GM21528 (cell line): ENCODE measurements at regions not wholly inside any gene's neighbourhood (a gene's known extent, or its start where the extent isn't known, plus 50 kb on each side); places are given as distances from the start of the nearest gene placed in this dataset.

Experiments used
- ATAC-seq: cut with Tn5 transposase; IDR thresholded peaks from one replicate; pipeline ENCODE4 v1.9.1; 2021; ENCODE audit warnings: mild to moderate bottlenecking, moderate library complexity; ENCODE audit not compliant: unreplicated experiment, low FRiP score

DNA sequence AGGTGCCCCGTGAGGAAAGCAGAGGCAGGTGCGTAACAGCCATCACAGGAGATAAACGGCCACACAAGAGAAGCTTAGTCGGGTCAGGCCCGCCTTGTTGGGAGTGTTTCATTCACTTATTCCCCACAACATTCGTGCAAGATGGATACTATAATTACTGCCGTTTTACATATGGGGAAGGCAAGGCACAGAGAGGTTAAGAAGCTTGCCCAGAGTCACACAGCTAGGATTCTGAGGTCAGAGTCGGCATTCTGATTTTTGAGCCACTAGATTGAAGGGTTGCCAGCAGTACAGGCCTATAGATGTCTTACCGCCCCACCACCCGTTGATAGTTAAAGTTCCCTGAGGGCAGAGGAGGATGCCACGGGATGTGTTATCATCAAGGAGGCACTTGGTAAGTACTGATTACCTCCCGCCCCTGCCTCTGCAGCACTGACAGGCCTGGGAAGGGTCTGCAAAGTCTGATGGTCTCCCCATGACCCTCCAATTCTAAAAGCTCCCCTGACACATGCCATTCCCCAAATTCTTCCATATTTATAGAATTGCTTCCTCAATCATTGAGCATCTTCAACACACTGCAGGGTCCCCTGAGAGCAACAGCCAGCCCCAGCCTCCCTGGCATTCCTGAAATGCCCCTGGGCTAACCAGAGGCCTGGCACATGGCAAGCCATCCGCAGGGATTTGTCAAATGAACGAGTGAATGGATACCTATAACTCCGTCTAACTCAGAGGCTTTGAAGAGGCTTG, 74.7 kb upstream of the CLDN14 start:
- ATAC-seq, result no peak

DNA sequence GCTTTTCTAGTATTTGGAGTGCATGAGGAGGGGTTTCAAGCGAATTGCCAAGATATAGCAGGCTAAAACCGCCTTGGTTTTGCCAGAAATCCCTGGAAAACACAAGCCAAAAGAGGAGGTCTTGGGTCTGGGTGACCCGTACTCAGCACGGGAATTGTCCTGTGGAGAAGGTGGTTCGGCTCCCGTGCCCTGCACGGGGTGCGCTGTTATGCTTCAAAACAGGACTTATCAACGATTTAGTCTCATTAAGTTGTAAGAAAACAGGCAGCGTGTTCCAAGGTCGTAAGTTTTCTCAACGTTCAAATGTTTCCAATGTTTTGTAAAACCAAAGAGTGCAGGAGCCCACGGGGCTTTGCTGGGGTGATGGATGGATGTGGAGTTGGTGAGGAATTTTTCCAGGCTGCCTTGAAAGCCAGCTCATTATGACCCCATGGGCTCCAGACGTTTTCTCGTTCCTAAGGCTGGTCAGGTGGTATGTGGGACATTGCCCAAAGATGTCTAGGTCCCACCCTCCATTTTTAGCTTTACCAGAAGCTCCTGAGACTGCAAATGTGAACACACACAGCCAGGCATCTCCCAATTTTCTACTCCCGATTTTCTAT, 75.4 kb upstream of the CLDN14 start:
- ATAC-seq, result no peak

DNA sequence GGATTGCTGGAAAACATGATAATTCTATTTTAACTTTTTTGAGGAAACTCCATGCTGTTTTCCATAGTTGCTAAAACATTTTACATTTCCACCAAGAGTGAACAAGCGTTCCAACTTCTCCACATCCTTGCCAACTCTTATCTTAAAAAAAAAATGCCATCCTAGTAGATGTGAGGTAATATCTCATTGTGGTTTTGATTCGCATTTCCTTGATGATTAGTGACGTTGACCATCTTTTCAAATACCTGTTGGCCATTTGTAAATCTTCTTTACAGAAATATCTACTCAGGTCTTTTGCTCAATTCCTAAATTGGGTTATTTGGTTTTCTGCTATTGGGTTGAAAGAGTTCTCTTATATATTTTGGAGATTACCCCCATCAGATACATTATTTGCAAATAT, 77.4 kb upstream of the CLDN14 start:
- no peak for ATAC-seq

GRCh38 chr21:36560933-36561575, 81.1 kb upstream of the CLDN14 start:
- ATAC-seq, result no peak

DNA sequence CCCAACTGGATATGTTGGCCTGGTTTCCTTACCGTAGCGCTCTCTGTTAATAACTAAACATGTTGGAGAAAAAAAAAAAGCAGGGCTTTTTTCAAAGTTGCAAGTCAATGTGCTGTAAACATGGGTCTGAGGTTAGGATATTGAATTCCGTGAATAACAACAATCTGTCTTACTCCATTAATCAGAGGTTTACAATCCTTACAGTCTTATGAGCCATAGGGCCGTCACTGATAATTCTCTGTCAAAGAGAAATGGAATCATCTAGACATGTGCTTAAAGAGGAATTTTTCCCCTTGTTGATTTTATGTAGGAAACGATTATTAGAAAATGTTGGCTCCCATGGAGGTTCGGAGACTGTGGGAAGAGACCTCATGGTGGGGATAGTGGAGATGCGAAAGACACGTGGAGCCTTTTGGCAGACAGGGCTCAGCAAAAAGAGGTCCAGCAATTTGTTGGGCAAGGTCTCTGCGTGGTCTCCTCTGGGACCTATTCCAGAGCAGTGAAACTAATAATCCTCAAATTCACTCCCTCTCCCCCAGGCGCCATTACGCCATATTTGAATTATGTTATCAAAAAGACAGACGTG, 83.5 kb upstream of the CLDN14 start:
- no peak for ATAC-seq

- ATAC-seq, result no peak
Measured at GRCh38 chr21:36564647-36565046, 84.7 kb upstream of the CLDN14 start.

- ATAC-seq, result no peak
Measured at GRCh38 chr21:36565540-36565939, 85.6 kb upstream of the CLDN14 start.

GRCh38 chr21:36566644-36567043, 86.7 kb upstream of the CLDN14 start:
- no peak for ATAC-seq

- ATAC-seq, result no peak
Measured at GRCh38 chr21:36567216-36567885, 87.4 kb upstream of the CLDN14 start.

- ATAC-seq, result no peak
Measured at GRCh38 chr21:36569511-36569910, 89.6 kb upstream of the CLDN14 start.

- ATAC-seq, result no peak
Measured at GRCh38 chr21:36571556-36571955, 91.6 kb upstream of the CLDN14 start.

DNA sequence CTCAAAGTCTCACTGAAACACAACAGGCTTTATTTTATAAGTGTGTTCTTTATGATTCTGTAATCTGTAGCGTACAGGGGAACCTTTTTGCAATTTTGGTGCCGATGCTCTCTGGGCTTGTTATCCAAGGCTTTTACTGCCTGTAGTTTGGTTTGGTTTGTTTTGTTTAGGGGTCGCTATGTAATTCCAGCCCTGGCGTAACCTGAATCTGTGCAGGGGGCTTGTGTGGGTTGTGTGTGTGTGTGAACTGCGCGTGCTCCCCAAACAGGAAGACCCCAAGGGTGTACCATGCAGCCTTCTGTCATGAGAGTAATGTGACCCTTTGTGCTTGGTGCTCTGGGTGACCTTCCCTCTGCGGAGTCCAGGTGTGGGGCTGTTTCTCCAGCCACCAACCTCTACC, 92.1 kb upstream of the CLDN14 start:
- no peak for ATAC-seq

- no peak for ATAC-seq
Measured at GRCh38 chr21:36575306-36575705, 95.4 kb upstream of the CLDN14 start.

DNA sequence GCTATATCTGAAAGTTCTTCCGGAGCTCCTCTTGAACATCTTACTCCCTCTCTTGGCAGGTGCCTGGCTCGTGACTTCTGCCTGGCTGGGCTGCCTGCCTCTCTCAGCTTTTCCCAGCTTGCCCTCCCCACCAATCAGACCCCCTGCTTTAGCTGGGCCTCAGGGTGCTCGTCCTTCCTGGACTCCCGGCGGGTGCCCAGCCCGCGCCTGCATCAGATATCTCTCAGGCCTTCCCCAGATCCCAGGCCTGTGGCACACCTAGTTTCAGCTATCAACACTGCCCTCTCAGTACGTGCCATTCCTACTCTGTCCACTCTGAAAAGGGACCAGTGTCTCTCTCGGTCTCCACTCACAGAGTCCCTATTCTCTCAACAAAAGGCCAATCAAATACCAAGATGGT, 96.5 kb upstream of the CLDN14 start:
- ATAC-seq, result no peak

DNA sequence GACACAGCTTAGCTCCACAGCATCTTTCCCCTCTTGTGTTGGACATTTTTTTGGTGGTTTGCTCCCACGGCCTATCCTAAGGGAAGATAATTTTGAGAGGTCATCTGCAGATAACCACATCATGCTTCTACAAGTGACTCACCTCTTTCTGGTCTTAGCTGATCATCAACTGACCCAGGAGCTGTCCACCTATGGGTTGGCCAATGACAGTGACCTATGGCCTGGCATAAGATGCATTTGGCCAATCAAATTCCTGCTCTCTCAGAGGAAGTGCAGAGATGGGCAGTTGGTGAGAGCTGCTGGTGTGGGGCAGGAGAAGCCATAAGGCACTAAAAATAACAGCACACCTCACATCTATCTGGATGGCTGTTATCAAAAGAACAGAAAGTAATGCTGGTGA, 100.0 kb upstream of the CLDN14 start:
- no peak for ATAC-seq

- no peak for ATAC-seq
Measured at GRCh38 chr21:36582271-36582670, 102.3 kb upstream of the CLDN14 start.

DNA sequence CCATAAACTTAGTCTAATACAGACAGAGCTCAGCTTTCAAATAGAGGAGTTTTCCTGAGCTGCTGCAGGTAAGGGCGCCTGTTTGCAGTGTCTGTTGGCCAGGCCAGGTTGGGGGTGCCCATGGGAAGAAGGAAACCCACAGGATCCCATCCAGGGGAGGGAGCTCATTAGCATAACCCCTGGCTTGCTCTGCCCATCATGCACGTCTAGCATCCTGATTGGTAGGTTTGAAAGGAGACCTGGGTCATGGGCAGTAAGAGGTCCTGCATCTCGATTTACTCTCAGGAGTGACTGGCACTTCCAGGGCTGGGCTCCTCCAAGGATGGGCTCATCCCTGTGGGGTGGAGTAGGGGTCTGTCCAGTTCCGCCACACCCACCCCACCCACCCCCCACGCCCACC, 103.7 kb upstream of the CLDN14 start:
- no peak for ATAC-seq

DNA sequence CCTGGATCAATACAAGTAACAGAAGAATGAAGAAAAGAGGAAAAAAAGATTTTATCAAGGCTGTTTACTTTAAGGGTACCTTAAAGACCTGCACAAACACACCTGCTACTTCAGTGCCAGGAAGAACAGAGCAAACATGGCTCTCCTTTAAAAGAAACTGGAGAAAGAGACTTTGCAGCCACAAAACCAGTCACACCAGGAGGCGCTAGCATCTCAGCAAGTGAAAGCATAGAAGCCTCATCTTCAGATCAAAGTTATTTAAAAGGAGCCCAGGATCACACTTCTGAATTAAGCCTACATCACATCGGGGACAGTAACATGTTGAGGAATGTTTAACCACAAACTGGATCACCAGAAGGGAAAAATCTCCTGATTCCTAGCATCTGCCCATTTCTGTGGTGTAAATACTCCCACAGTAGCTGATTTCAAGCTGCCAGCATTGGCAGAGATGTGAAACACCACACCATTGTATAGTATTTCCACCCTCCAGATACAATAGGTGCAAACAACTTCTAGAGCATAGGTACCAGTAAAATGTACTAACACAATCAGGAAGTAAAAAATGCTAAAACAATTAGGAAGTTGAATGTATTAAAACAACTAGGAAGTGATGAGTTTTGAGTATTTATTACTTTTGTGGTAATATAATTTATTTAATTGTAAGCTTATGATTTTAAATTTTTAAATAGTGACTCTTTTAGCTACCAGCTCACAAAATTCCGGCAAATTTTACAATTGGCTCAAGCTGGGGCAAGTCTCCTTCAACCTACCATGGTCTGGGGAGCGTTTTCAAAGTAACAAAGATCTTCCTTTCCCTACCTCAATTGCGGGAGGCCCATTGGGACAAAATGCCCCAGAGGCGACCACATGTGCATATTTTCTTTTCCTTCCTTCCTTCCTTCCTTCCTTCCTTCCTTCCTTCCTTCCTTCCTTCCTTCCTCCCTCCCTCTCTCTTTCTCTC, 105.3 kb upstream of the CLDN14 start:
- no peak for ATAC-seq

DNA sequence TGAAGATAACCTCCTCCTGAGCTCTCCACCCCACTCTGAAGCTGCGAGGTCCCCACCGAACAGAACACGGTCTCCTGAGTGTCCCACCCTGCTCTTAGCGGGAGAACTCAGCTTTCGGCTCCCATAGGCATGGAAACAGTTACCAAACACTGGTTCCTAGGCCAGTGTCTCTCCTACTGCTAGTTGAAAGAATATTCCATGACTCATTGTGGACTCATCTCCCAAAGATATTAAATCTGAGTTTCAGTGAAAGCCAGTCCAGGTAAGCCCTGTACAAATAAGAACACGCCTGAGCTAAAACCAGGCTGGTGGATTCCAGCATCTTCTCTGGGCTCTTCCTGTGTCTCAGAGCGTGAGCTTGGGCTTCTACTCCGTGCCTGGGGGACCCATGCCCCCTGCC, 107.5 kb upstream of the CLDN14 start:
- no peak for ATAC-seq
